HCT116 (cell line): ENCODE measurements at regions not wholly inside any gene's neighbourhood (a gene's known extent, or its start where the extent isn't known, plus 50 kb on each side); places are given as distances from the start of the nearest gene placed in this dataset.
"Not testable (repeated sequence)": the region's sequence is repeated elsewhere in the genome, so short reads cannot be mapped to it uniquely, and the experiment has no call there.

ENCODE experiments used
- ATAC-seq: fragments of 200-7000 bp; cut with Tn5 transposase; 2 replicates; pipeline ENCODE4 v1.9.1; 2020; ENCODE audit warnings: mild to moderate bottlenecking, moderate library complexity
- BruUV-seq: library from RNA; stranded (reverse); fragments of 400-500 nt; replicated peaks from 2 replicates; lab custom pipeline; 2021; lab: Mats Ljungman, UMichigan
- CTCF ChIA-PET: fragments of 300-600 bp; sonication (Branson Sonifier 250); formaldehyde crosslinking; loops from one replicate; lab custom pipeline; 2021; ENCODE audit warnings: antibody characterized with exemption; lab: Charles Lee
- POLR2A ChIA-PET: fragments of 300-600, 350-600 bp; sonication (Branson Sonifier 250); formaldehyde crosslinking; loops from one replicate; lab custom pipeline; 2021; ENCODE audit warnings: antibody characterized with exemption; lab: Charles Lee
- RAD21 ChIA-PET, 2 experiments: fragments of 300-600 bp; sonication (Branson Sonifier 250); formaldehyde crosslinking; loops; one replicate each; lab custom pipeline; 2023; ENCODE audit warnings: low total read pairs in 2 of 2; ENCODE audit not compliant: uncharacterized antibody in 2 of 2, unreplicated experiment in 2 of 2, low non-redundant PET in 1 of 2; lab: Charles Lee
- DNase-seq: peaks from one replicate; pipeline ENCODE4 v3.0.0-alpha.2; 2010; ENCODE audit warnings: low read depth, low spot score
- H2AFZ ChIP-seq: fragments of 200-600 bp; shearing (Covaris generic), sonication (generic); 2 replicates; pipeline ENCODE4 v1.6.1; 2017; ENCODE audit warnings: low read depth, mixed run types, mixed read lengths, antibody characterized with exemption, low read length; ENCODE audit not compliant: poor library complexity, severe bottlenecking
- H3K27ac ChIP-seq: 2 replicates; pipeline ENCODE4 v1.5.1; 2012; ENCODE audit warnings: low read depth, low read length
- H3K27me3 ChIP-seq: fragments of 200-600 bp; sonication (generic); 2 replicates; pipeline ENCODE4 v1.6.1; 2016; ENCODE audit warnings: mixed run types, low read length, mixed read lengths; ENCODE audit not compliant: insufficient read depth
- H3K36me3 ChIP-seq, 2 experiments: fragments of 200-500 bp in 1 of 2; fragments of 200-600 bp in 1 of 2; sonication (Bioruptor generic) in 1 of 2; sonication (generic) in 1 of 2; 2 replicates each; pipeline versions ENCODE4 v1.5.1 to v1.6.1; 2014 to 2016; ENCODE audit warnings: low read length in 2 of 2, inconsistent platforms in 1 of 2, mixed read lengths in 1 of 2, mixed run types in 1 of 2; ENCODE audit not compliant: insufficient read depth in 2 of 2, control insufficient read depth in 1 of 2
- H3K4me1 ChIP-seq, 2 experiments: fragments of 200-600 bp in 1 of 2; sonication (generic) in 1 of 2; 2 replicates each; pipeline versions ENCODE4 v1.5.1 to v1.6.1; 2012 to 2017; ENCODE audit warnings: low read length in 2 of 2, inconsistent platforms in 1 of 2, mild to moderate bottlenecking in 1 of 2, mixed read lengths in 1 of 2, mixed run types in 1 of 2, moderate library complexity in 1 of 2; ENCODE audit not compliant: insufficient read depth in 2 of 2, control insufficient read depth in 1 of 2
- H3K4me2 ChIP-seq: fragments of 200-600 bp; sonication (generic); 2 replicates; pipeline ENCODE4 v1.6.1; 2017; ENCODE audit warnings: mixed run types, low read length, mixed read lengths
- H3K4me3 ChIP-seq, 2 experiments: fragments of 200-600 bp in 1 of 2; sonication (generic) in 1 of 2; replicated peaks in 1 of 2; 2 replicates each; pipeline ENCODE4 v1.5.1; 2011 to 2016; ENCODE audit warnings: low read length in 2 of 2, control low read depth in 1 of 2, low read depth in 1 of 2, mild to moderate bottlenecking in 1 of 2, mixed read lengths in 1 of 2, mixed run types in 1 of 2
- H3K79me2 ChIP-seq: fragments of 200-600 bp; sonication (generic); 2 replicates; pipeline ENCODE4 v1.6.1; 2017; ENCODE audit warnings: mild to moderate bottlenecking, mixed run types, low read length, moderate library complexity, mixed read lengths; ENCODE audit not compliant: insufficient read depth
- H3K9ac ChIP-seq: fragments of 200-600 bp; sonication (generic); 2 replicates; pipeline ENCODE4 v1.6.1; 2016; ENCODE audit warnings: low read length, mixed read lengths
- H3K9me2 ChIP-seq: fragments of 200-600 bp; sonication (generic), shearing (Covaris generic); 2 replicates; pipeline ENCODE4 v1.6.1; 2017; ENCODE audit warnings: mixed run types, mild to moderate bottlenecking, moderate library complexity; ENCODE audit not compliant: insufficient read depth
- H3K9me3 ChIP-seq, 2 experiments: fragments of 200-500 bp in 1 of 2; fragments of 200-600 bp in 1 of 2; sonication (Bioruptor generic) in 1 of 2; sonication (generic) in 1 of 2; 2 replicates each; pipeline ENCODE4 v1.6.1; 2014 to 2017; ENCODE audit warnings: low read length in 2 of 2, mixed read lengths in 2 of 2, inconsistent platforms in 1 of 2, low read depth in 1 of 2, mild to moderate bottlenecking in 1 of 2, mixed run types in 1 of 2, moderate library complexity in 1 of 2; ENCODE audit not compliant: control insufficient read depth in 1 of 2, insufficient read depth in 1 of 2
- H4K20me1 ChIP-seq: fragments of 200-600 bp; sonication (generic), shearing (Covaris generic); 2 replicates; pipeline ENCODE4 v1.6.1; 2017; ENCODE audit warnings: mixed run types, mild to moderate bottlenecking, moderate library complexity; ENCODE audit not compliant: insufficient read depth
- ATF3 ChIP-seq: IDR thresholded peaks from 2 replicates; pipeline ENCODE4 v1.6.1; 2012
- CBX3 ChIP-seq: IDR thresholded peaks from 2 replicates; pipeline ENCODE4 v1.6.1; 2012; ENCODE audit warnings: low read depth
- CEBPB ChIP-seq: IDR thresholded peaks from 2 replicates; pipeline ENCODE4 v1.6.1; 2012; ENCODE audit warnings: low read depth
- ELF1 ChIP-seq: IDR thresholded peaks from 2 replicates; pipeline ENCODE4 v1.6.1; 2012; ENCODE audit warnings: low read depth, borderline replicate concordance
- EZH2 ChIP-seq: fragments of 200-600 bp; sonication (generic); IDR thresholded peaks from 2 replicates; pipeline ENCODE4 v1.6.1; 2017; ENCODE audit warnings: antibody characterized with exemption, mixed run types
- JUND ChIP-seq: IDR thresholded peaks from 2 replicates; pipeline ENCODE4 v1.6.1; 2012
- POLR2A ChIP-seq: IDR thresholded peaks from 2 replicates; pipeline ENCODE4 v1.7.0; 2011; ENCODE audit warnings: borderline replicate concordance; ENCODE audit not compliant: insufficient read depth, insufficient read length; ENCODE audit errors: extremely low read depth
- POLR2AphosphoS5 ChIP-seq: IDR thresholded peaks from 2 replicates; pipeline ENCODE4 v1.6.1; 2011; ENCODE audit warnings: mild to moderate bottlenecking, low read depth, low read length, moderate library complexity
- SP1 ChIP-seq: IDR thresholded peaks from 2 replicates; pipeline ENCODE4 v1.6.1; 2012; ENCODE audit warnings: low read depth
- SRF ChIP-seq: IDR thresholded peaks from 2 replicates; pipeline ENCODE4 v1.6.1; 2012; ENCODE audit warnings: low read depth
- YY1 ChIP-seq: IDR thresholded peaks from 2 replicates; pipeline ENCODE4 v1.6.1; 2011; ENCODE audit warnings: low read length, low read depth, moderate library complexity, mild to moderate bottlenecking; ENCODE audit not compliant: insufficient replicate concordance; ENCODE audit errors: extremely low read depth
- ZFX ChIP-seq: fragments of 450-650 bp; IDR thresholded peaks from 2 replicates; pipeline ENCODE4 v1.6.1; 2017
- intact Hi-C: fragments of 100-400 bp; cut with micrococcal nuclease; formaldehyde crosslinking; loops from 2 replicates; pipeline ENCODE4 v1.10.0; 2022

GRCh38 chr5:62778316-62779009, 199.8 kb downstream of the LRRC70 start:
- no TSS peak for BruUV-seq
- intact Hi-C loops, result loop anchor here (1.0 to 5.0 kb wide), 3 partner anchors 318 to 556 kb away; no protein-coding TSS in a partner anchor
- ATAC-seq, result peak; percentile 67
- no peak for TF ChIP-seq JUND
- TF ChIP-seq POLR2A, result no peak
- TF ChIP-seq EZH2, result no peak
- no peak for TF ChIP-seq ATF3
- TF ChIP-seq ZFX, result no peak
- no peak for TF ChIP-seq POLR2AphosphoS5
- no peak for TF ChIP-seq SRF
- TF ChIP-seq ELF1, result no peak
- no peak for TF ChIP-seq SP1
- TF ChIP-seq CEBPB, result no peak
- no peak for TF ChIP-seq YY1
- TF ChIP-seq CBX3, result no peak
- TF ChIP-seq, all 23 proteins: peak for 0
- H3K9ac ChIP-seq, result no peak overlapping the region
- H3K9me3 ChIP-seq, result no peaks in the 10 kb centered on the region
- ChIA-PET CTCF (interaction anchor here (0.9 to 2.3 kb wide), 7 partner anchors 9 to 335 kb away, joined by 3 to 20 read pairs (median 5); no protein-coding TSS in a partner anchor), POLR2A (no interaction called here), RAD21 (interaction anchor here in 1 of 2 experiments (1.1 to 1.6 kb wide), 2 partner anchors 318 to 335 kb away, joined by 3 to 4 read pairs; no protein-coding TSS in a partner anchor)
- H3K27ac ChIP-seq, result no peak overlapping the region
- no peak overlapping the region for H2AFZ ChIP-seq
- no peaks in the 10 kb centered on the region for H3K9me2 ChIP-seq
- no peak overlapping the region for H3K4me2 ChIP-seq
- no peaks in the 10 kb centered on the region for H3K4me1 ChIP-seq
- H3K79me2 ChIP-seq, result no peaks in the 10 kb centered on the region
- H4K20me1 ChIP-seq, result no peaks in the 10 kb centered on the region
- no peaks in the 10 kb centered on the region for H3K36me3 ChIP-seq
- H3K27me3 ChIP-seq, result no peaks in the 10 kb centered on the region
- no peak for DNase-seq
- H3K4me3 ChIP-seq, result no peak overlapping the region

GRCh38 chr5:62777081-62777480, 198.5 kb downstream of the LRRC70 start:
- CTCF ChIA-PET, result interaction anchor here (1.2 to 2.3 kb wide), 2 partner anchors 317 to 333 kb away, joined by 3 to 20 read pairs; no protein-coding TSS in a partner anchor
- BruUV-seq, H3K27ac ChIP-seq, H3K27me3 ChIP-seq, H4K20me1 ChIP-seq, H2AFZ ChIP-seq, H3K4me1 ChIP-seq, POLR2A ChIA-PET, H3K36me3 ChIP-seq, DNase-seq, H3K9me2 ChIP-seq, H3K9ac ChIP-seq, H3K4me3 ChIP-seq, H3K79me2 ChIP-seq, H3K9me3 ChIP-seq, H3K4me2 ChIP-seq, ATAC-seq, RAD21 ChIA-PET: not testable (repeated sequence)
- intact Hi-C loops, result loop anchor here (5.0 kb wide), 2 partner anchors 335 to 555 kb away; no protein-coding TSS in a partner anchor

DNA sequence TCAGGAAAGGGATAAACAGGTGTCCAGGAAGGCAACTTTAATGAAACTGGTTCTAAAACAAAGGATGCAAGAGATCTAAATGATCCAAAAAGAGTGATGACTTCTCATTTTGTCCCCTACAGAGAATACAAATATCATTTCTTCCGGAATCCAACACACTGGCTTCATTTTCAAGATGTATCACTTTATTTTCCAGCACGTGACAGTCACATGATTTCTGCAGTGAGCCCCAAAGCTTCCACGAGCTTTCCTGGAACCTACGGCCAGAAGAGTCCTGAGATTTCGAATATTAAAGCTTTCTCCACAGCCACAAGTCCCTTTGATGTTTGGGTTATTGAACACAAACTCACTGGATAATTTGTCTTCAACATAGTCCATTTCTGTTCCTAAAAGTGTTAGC, 198.0 kb downstream of the LRRC70 start:
- H3K9me2 ChIP-seq, H3K36me3 ChIP-seq, H3K9me3 ChIP-seq, DNase-seq, H3K4me1 ChIP-seq, H3K27me3 ChIP-seq, H3K27ac ChIP-seq, H3K9ac ChIP-seq, H3K4me2 ChIP-seq, BruUV-seq, H3K4me3 ChIP-seq, H2AFZ ChIP-seq, POLR2A ChIA-PET, H3K79me2 ChIP-seq, H4K20me1 ChIP-seq, ATAC-seq, RAD21 ChIA-PET: not testable (repeated sequence)
- intact Hi-C loops, result loop anchor here (5.0 kb wide), 2 partner anchors 334 to 554 kb away; no protein-coding TSS in a partner anchor
- CTCF ChIA-PET, result interaction anchor here (1.2 kb wide), 1 partner anchor 333 kb away, joined by 3 read pairs; no protein-coding TSS in a partner anchor
